GM18951 (cell line): ENCODE measurements at regions not wholly inside any gene's neighbourhood (a gene's known extent, or its start where the extent isn't known, plus 50 kb on each side); places are given as distances from the start of the nearest gene placed in this dataset.
"Not testable (repeated sequence)": the region's sequence is repeated elsewhere in the genome, so short reads cannot be mapped to it uniquely, and the experiment has no call there.

Experiments used
- POLR2A ChIP-seq: IDR thresholded peaks from 4 replicates; pipeline ENCODE4 v1.6.1; 2011; ENCODE audit warnings: mild to moderate bottlenecking; ENCODE audit not compliant: insufficient read length, insufficient read depth; ENCODE audit errors: extremely low read depth
- in situ Hi-C: fragments of 300-500 bp; cut with MboI; formaldehyde crosslinking; loops from one replicate; pipeline ENCODE4 v1.12.0; 2022; ENCODE audit warnings: low sequenced_read_pairs, mixed read lengths, inconsistent platforms; ENCODE audit not compliant: unreplicated experiment

GRCh38 chr5:144040615-144041305, 129.7 kb downstream of the YIPF5 start:
- in situ Hi-C loops, result no loop called here

GRCh38 chr5:144042156-144042555, 128.3 kb downstream of the YIPF5 start:
- in situ Hi-C loops, result no loop called here

More at GRCh38 chr5:144040615-144041305, 129.7 kb downstream of the YIPF5 start:
- TF ChIP-seq POLR2A, result no peak

GRCh38 chr5:144048259-144048856, 122.1 kb downstream of the YIPF5 start:
- in situ Hi-C loops, result no loop called here
- no peak for TF ChIP-seq POLR2A

More at GRCh38 chr5:144042156-144042555, 128.3 kb downstream of the YIPF5 start:
- no peak for TF ChIP-seq POLR2A

GRCh38 chr5:144055391-144055790, 115.1 kb downstream of the YIPF5 start:
- in situ Hi-C loops, result not testable (repeated sequence)

GRCh38 chr5:144060091-144060490, 110.4 kb downstream of the YIPF5 start:
- in situ Hi-C loops, result not testable (repeated sequence)

- no peak for TF ChIP-seq POLR2A
- in situ Hi-C loops, result no loop called here
Measured at GRCh38 chr5:144060598-144060997, 109.9 kb downstream of the YIPF5 start.

- no peak for TF ChIP-seq POLR2A
- in situ Hi-C loops, result no loop called here
Measured at GRCh38 chr5:144065786-144066185, 104.7 kb downstream of the YIPF5 start.

- TF ChIP-seq POLR2A, result no peak
- in situ Hi-C loops, result no loop called here
Measured at GRCh38 chr5:144072518-144072927, 97.9 kb downstream of the YIPF5 start.

GRCh38 chr5:144076521-144077083, 93.9 kb downstream of the YIPF5 start:
- no peak for TF ChIP-seq POLR2A

GRCh38 chr5:144083185-144083584, 87.3 kb downstream of the YIPF5 start:
- TF ChIP-seq POLR2A, result no peak
- in situ Hi-C loops, result no loop called here

More at GRCh38 chr5:144076521-144077083, 93.9 kb downstream of the YIPF5 start:
- in situ Hi-C loops, result no loop called here

GRCh38 chr5:144084971-144085370, 85.5 kb downstream of the YIPF5 start:
- in situ Hi-C loops, result no loop called here
- no peak for TF ChIP-seq POLR2A

- TF ChIP-seq POLR2A, result no peak
- in situ Hi-C loops, result no loop called here
Measured at GRCh38 chr5:144085381-144085780, 85.1 kb downstream of the YIPF5 start.

GRCh38 chr5:144086295-144086694, 84.2 kb downstream of the YIPF5 start:
- in situ Hi-C loops, result no loop called here

GRCh38 chr5:144087576-144087975, 82.9 kb downstream of the YIPF5 start:
- in situ Hi-C loops, result no loop called here
- no peak for TF ChIP-seq POLR2A

More at GRCh38 chr5:144086295-144086694, 84.2 kb downstream of the YIPF5 start:
- TF ChIP-seq POLR2A, result no peak
